ENCODE measurements at regions not wholly inside any gene's neighbourhood (a gene's known extent, or its start where the extent isn't known, plus 50 kb on each side); places are given as distances from the start of the nearest gene placed in this dataset.

DNA sequence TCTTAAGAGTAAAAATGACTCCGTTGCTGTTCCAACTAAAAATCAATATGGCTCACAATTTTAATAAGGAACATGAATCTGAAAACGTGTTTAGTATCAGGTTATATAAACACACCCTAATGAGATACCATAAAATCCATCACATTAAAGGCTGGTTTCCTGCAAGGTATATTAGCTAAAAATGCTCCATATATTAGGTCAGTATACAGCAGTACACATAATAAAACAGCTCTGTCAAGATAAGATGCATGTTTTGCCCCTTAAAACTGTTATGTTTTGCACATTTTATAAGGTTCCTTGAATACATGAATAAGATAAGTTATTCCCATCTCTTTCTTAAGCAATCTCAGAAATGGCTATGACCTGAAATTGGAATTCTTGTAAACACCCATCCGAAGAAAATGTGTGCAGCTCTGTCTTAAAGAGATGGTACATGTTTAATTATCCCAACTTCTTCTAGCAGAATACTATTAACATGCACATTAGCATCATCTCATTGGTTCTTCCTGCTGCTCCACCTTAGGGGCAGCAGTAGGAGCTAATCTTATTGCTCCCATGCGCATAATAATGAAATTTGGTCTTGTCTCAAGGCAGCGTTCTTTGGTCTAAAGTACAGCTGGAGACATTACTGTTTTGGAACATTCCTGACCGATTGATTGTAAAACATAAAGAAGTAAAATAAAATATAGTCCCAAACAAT lies 836.1 kb upstream of the FANCL start:
- intact Hi-C loops (cut with micrococcal nuclease; ENCODE audit: unreplicated experiment) (no loop called here), in situ Hi-C loops (cut with HindIII; ENCODE audit: low pct_unique_long_range_greater_than_20kb, low sequenced_read_pairs) (no loop called here)
- POLR2A ChIA-PET: interaction anchor here (0.6 kb wide), 1 partner anchor 89 kb away, joined by 5 read pairs; no protein-coding TSS in a partner anchor
- DNase-seq (ENCODE audit: low read depth, low spot score): no peak
- BruUV-seq (replicated peaks): no TSS peak
- no peaks in the 10 kb centered on the region for H3K27me3 ChIP-seq (ENCODE audit: control insufficient read depth, insufficient read depth, low read length)
- CTCF ChIA-PET: no interaction called here
- no peaks in the 10 kb centered on the region for H3K4me1 ChIP-seq (ENCODE audit: control insufficient read depth, insufficient read depth, low read length)
- TF ChIP-seq, protein P1, sequence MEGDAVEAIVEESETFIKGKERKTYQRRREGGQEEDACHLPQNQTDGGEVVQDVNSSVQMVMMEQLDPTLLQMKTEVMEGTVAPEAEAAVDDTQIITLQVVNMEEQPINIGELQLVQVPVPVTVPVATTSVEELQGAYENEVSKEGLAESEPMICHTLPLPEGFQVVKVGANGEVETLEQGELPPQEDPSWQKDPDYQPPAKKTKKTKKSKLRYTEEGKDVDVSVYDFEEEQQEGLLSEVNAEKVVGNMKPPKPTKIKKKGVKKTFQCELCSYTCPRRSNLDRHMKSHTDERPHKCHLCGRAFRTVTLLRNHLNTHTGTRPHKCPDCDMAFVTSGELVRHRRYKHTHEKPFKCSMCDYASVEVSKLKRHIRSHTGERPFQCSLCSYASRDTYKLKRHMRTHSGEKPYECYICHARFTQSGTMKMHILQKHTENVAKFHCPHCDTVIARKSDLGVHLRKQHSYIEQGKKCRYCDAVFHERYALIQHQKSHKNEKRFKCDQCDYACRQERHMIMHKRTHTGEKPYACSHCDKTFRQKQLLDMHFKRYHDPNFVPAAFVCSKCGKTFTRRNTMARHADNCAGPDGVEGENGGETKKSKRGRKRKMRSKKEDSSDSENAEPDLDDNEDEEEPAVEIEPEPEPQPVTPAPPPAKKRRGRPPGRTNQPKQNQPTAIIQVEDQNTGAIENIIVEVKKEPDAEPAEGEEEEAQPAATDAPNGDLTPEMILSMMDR (IDR thresholded peaks at IDR 0.05): no peak
- TF ChIP-seq POLR2AphosphoS5 (IDR thresholded peaks at IDR 0.05; ENCODE audit: low read depth, low read length): no peak
- TF ChIP-seq, protein P2, sequence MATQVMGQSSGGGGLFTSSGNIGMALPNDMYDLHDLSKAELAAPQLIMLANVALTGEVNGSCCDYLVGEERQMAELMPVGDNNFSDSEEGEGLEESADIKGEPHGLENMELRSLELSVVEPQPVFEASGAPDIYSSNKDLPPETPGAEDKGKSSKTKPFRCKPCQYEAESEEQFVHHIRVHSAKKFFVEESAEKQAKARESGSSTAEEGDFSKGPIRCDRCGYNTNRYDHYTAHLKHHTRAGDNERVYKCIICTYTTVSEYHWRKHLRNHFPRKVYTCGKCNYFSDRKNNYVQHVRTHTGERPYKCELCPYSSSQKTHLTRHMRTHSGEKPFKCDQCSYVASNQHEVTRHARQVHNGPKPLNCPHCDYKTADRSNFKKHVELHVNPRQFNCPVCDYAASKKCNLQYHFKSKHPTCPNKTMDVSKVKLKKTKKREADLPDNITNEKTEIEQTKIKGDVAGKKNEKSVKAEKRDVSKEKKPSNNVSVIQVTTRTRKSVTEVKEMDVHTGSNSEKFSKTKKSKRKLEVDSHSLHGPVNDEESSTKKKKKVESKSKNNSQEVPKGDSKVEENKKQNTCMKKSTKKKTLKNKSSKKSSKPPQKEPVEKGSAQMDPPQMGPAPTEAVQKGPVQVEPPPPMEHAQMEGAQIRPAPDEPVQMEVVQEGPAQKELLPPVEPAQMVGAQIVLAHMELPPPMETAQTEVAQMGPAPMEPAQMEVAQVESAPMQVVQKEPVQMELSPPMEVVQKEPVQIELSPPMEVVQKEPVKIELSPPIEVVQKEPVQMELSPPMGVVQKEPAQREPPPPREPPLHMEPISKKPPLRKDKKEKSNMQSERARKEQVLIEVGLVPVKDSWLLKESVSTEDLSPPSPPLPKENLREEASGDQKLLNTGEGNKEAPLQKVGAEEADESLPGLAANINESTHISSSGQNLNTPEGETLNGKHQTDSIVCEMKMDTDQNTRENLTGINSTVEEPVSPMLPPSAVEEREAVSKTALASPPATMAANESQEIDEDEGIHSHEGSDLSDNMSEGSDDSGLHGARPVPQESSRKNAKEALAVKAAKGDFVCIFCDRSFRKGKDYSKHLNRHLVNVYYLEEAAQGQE (IDR thresholded peaks at IDR 0.05; ENCODE audit: insufficient read depth in 1 of 2, low read depth in 2 of 2, low read length in 1 of 2): no peak
- TF ChIP-seq TCF7L2 (IDR thresholded peaks at IDR 0.05; ENCODE audit: low read depth, low read length): no peak
- no peak for TF ChIP-seq SIN3A (IDR thresholded peaks at IDR 0.05; ENCODE audit: borderline replicate concordance, insufficient read depth, low read depth, low read length)
- H3K9me3 ChIP-seq (ENCODE audit: control insufficient read depth, insufficient read depth, low read depth, low read length): no peaks in the 10 kb centered on the region
- H3K36me3 ChIP-seq (ENCODE audit: control insufficient read depth, insufficient read depth, low read length): no peaks in the 10 kb centered on the region
- H3K27ac ChIP-seq (ENCODE audit: low read length): no peak overlapping the region
- H3K4me3 ChIP-seq (ENCODE audit: low read depth in 2 of 2, low read length in 2 of 2): no peak overlapping the region
- no peak for ATAC-seq

DNA sequence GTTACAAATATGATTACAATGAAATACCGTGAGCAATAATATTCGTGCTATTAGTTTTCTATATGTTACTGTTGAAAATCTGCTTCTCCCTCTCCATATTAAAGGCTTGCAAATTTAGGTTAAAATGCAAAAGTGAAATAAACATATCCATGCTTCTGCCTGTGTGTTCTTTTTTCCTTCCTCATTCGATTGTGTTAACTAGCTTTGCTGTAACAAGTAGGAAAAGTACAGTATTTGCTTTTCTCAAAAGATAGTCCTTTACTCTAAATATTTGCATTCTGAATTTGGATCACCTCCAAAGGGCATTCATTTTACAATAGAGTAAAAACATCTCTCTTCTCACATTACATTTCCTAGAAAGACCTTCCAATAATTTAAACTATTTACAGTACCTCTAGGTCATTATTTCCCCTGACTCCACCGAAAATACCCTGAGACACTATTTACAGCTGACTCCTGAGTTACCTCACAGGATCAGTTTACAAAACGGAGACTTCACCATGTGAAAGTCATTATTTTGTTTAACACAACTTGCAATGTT lies 835.0 kb upstream of the FANCL start:
- DNase-seq (ENCODE audit: low read depth, low spot score): no peak
- POLR2A ChIA-PET: no interaction called here

More for the DNA sequence above, 835.0 kb upstream of the FANCL start:
- in situ Hi-C loops (cut with HindIII; ENCODE audit: low pct_unique_long_range_greater_than_20kb, low sequenced_read_pairs) (no loop called here), intact Hi-C loops (cut with micrococcal nuclease; ENCODE audit: unreplicated experiment) (no loop called here)
- CTCF ChIA-PET: no interaction called here
- H3K27ac ChIP-seq (ENCODE audit: low read length): no peak overlapping the region
- H3K4me3 ChIP-seq (ENCODE audit: low read depth in 2 of 2, low read length in 2 of 2): no peak overlapping the region
- no TSS peak for BruUV-seq (replicated peaks)
- no peaks in the 10 kb centered on the region for H3K36me3 ChIP-seq (ENCODE audit: control insufficient read depth, insufficient read depth, low read length)
- no peak for TF ChIP-seq POLR2AphosphoS5 (IDR thresholded peaks at IDR 0.05; ENCODE audit: low read depth, low read length)
- no peak for TF ChIP-seq TCF7L2 (IDR thresholded peaks at IDR 0.05; ENCODE audit: low read depth, low read length)
- TF ChIP-seq, protein P2 (IDR thresholded peaks at IDR 0.05; ENCODE audit: insufficient read depth in 1 of 2, low read depth in 2 of 2, low read length in 1 of 2): no peak
- TF ChIP-seq, protein P1 (IDR thresholded peaks at IDR 0.05): no peak
- no peak for TF ChIP-seq SIN3A (IDR thresholded peaks at IDR 0.05; ENCODE audit: borderline replicate concordance, insufficient read depth, low read depth, low read length)
- H3K4me1 ChIP-seq (ENCODE audit: control insufficient read depth, insufficient read depth, low read length): no peaks in the 10 kb centered on the region
- H3K9me3 ChIP-seq (ENCODE audit: control insufficient read depth, insufficient read depth, low read depth, low read length): no peaks in the 10 kb centered on the region
- H3K27me3 ChIP-seq (ENCODE audit: control insufficient read depth, insufficient read depth, low read length): no peaks in the 10 kb centered on the region
- ATAC-seq: no peak
